Neural progenitor cell (in vitro differentiated cells): ENCODE measurements at regions not wholly inside any gene's neighbourhood (a gene's known extent, or its start where the extent isn't known, plus 50 kb on each side); places are given as distances from the start of the nearest gene placed in this dataset.
A peak's percentile ranks its signal among the peaks of the same experiment; 100 is the strongest.

Experiments used
- DNase-seq: peaks from one replicate; pipeline ENCODE4 v3.0.0-alpha.2; 2016; ENCODE audit warnings: low spot score
- H2AFZ ChIP-seq: fragments of 200-600 bp; sonication (generic); replicated peaks from 2 replicates; pipeline ENCODE4 v1.6.1; 2016; ENCODE audit warnings: antibody characterized with exemption
- H3F3A ChIP-seq: fragments of 200-600 bp; sonication (generic); 2 replicates; pipeline ENCODE4 v1.6.1; 2016; ENCODE audit warnings: antibody characterized with exemption, low read depth
- H3K27ac ChIP-seq: fragments of 200-600 bp; sonication (generic); 2 replicates; pipeline ENCODE4 v1.5.1; 2016; ENCODE audit warnings: mild to moderate bottlenecking
- H3K27me3 ChIP-seq: fragments of 200-600 bp; sonication (generic); 2 replicates; pipeline ENCODE4 v1.6.1; 2016; ENCODE audit warnings: mild to moderate bottlenecking, moderate library complexity
- H3K36me3 ChIP-seq: fragments of 200-600 bp; sonication (generic); 2 replicates; pipeline ENCODE4 v1.5.1; 2016
- H3K4me1 ChIP-seq: fragments of 200-600 bp; sonication (generic); 2 replicates; pipeline ENCODE4 v1.6.1; 2016; ENCODE audit warnings: mixed run types
- H3K4me2 ChIP-seq: fragments of 200-600 bp; sonication (generic); 2 replicates; pipeline ENCODE4 v1.6.1; 2016
- H3K4me3 ChIP-seq: fragments of 200-600 bp; sonication (generic); 2 replicates; pipeline ENCODE4 v1.5.1; 2016
- H3K79me2 ChIP-seq: fragments of 200-600 bp; sonication (generic); 2 replicates; pipeline ENCODE4 v1.6.1; 2016; ENCODE audit warnings: low read depth
- H3K9ac ChIP-seq: fragments of 200-600 bp; sonication (generic); 2 replicates; pipeline ENCODE4 v1.6.1; 2016
- H3K9me3 ChIP-seq: fragments of 200-600 bp; sonication (generic); 2 replicates; pipeline ENCODE4 v1.5.1; 2016; ENCODE audit warnings: low read depth
- H4K20me1 ChIP-seq: fragments of 200-600 bp; sonication (generic); 2 replicates; pipeline ENCODE4 v1.6.1; 2016; ENCODE audit warnings: low read depth
- H3K27ac Mint-ChIP-seq: 3 replicates; pipeline ENCODE4 v1.8.0; 2021; ENCODE audit warnings: mixed read lengths
- H3K27me3 Mint-ChIP-seq: 2 replicates; pipeline ENCODE4 v1.8.0; 2022; ENCODE audit warnings: low read depth, mild to moderate bottlenecking, inconsistent platforms, moderate library complexity, mixed read lengths; ENCODE audit not compliant: insufficient read depth
- H3K36me3 Mint-ChIP-seq: 3 replicates; pipeline ENCODE4 v1.8.0; 2021; ENCODE audit warnings: mixed read lengths
- H3K4me1 Mint-ChIP-seq: 3 replicates; pipeline ENCODE4 v1.8.0; 2021; ENCODE audit warnings: mixed read lengths
- H3K4me3 Mint-ChIP-seq: 3 replicates; pipeline ENCODE4 v1.8.0; 2021; ENCODE audit warnings: mild to moderate bottlenecking, moderate library complexity, mixed read lengths
- H3K9me3 Mint-ChIP-seq: 3 replicates; pipeline ENCODE4 v1.8.0; 2020; ENCODE audit warnings: mixed read lengths
- CTCF ChIP-seq: fragments of 200-600 bp; sonication (generic); IDR thresholded peaks from 2 replicates; pipeline ENCODE4 v1.5.1; 2017; ENCODE audit warnings: antibody characterized with exemption, mild to moderate bottlenecking
- EZH2 ChIP-seq: fragments of 200-600 bp; sonication (generic); IDR thresholded peaks from 2 replicates; pipeline ENCODE4 v1.6.1; 2017; ENCODE audit warnings: antibody characterized with exemption, mild to moderate bottlenecking, moderate library complexity
- EZH2phosphoT487 ChIP-seq: fragments of 200-600 bp; sonication (generic); IDR thresholded peaks from 2 replicates; pipeline ENCODE4 v1.6.1; 2017; ENCODE audit warnings: antibody characterized with exemption

GRCh38 chr4:20086067-20086798 lies 165.5 kb upstream of the SLIT2 start:
- no peaks in the 10 kb centered on the region for H3K36me3 Mint-ChIP-seq
- H4K20me1 ChIP-seq = no peaks in the 10 kb centered on the region
- H3K9me3 Mint-ChIP-seq = no peaks in the 10 kb centered on the region
- no peaks in the 10 kb centered on the region for H3K4me1 ChIP-seq
- H3K27ac ChIP-seq = no peak overlapping the region
- H3K27ac Mint-ChIP-seq = no peak overlapping the region
- H3K4me3 Mint-ChIP-seq = no peak overlapping the region
- DNase-seq = no peak
- no peaks in the 10 kb centered on the region for H3K9me3 ChIP-seq
- H3K27me3 Mint-ChIP-seq = no peaks in the 10 kb centered on the region
- H3K4me2 ChIP-seq = no peak overlapping the region
- no peaks in the 10 kb centered on the region for H3K79me2 ChIP-seq
- no peaks in the 10 kb centered on the region for H3K4me1 Mint-ChIP-seq
- H3K4me3 ChIP-seq = no peak overlapping the region
- H3K9ac ChIP-seq = no peak overlapping the region
- H2AFZ ChIP-seq = peak overlapping the region; percentile 15
- H3K27me3 ChIP-seq = no peaks in the 10 kb centered on the region
- no peaks in the 10 kb centered on the region for H3K36me3 ChIP-seq
- no peak for TF ChIP-seq CTCF
- no peak for TF ChIP-seq EZH2phosphoT487
- TF ChIP-seq EZH2 = no peak
- H3F3A ChIP-seq = no peaks in the 10 kb centered on the region

- no peaks in the 10 kb centered on the region for H3K9me3 ChIP-seq
- DNase-seq = no peak
- no peaks in the 10 kb centered on the region for H3K27me3 ChIP-seq
- no peak overlapping the region for H3K4me3 ChIP-seq
- no peak overlapping the region for H3K4me3 Mint-ChIP-seq
- H3K9me3 Mint-ChIP-seq = peaks cover 3% of the 10 kb centered on the region
- H3K27me3 Mint-ChIP-seq = no peaks in the 10 kb centered on the region
- no peaks in the 10 kb centered on the region for H3K4me1 ChIP-seq
- no peaks in the 10 kb centered on the region for H3K36me3 Mint-ChIP-seq
- H3K4me2 ChIP-seq = no peak overlapping the region
- H3K9ac ChIP-seq = no peak overlapping the region
- H3K27ac Mint-ChIP-seq = no peak overlapping the region
- no peaks in the 10 kb centered on the region for H4K20me1 ChIP-seq
- no peaks in the 10 kb centered on the region for H3K4me1 Mint-ChIP-seq
- no peak overlapping the region for H2AFZ ChIP-seq
- H3K36me3 ChIP-seq = no peaks in the 10 kb centered on the region
- no peak for TF ChIP-seq EZH2phosphoT487
- no peak for TF ChIP-seq CTCF
- TF ChIP-seq EZH2 = no peak
- no peaks in the 10 kb centered on the region for H3K79me2 ChIP-seq
- H3K27ac ChIP-seq = no peak overlapping the region
- H3F3A ChIP-seq = no peaks in the 10 kb centered on the region
These were observed 166.1 kb upstream of the SLIT2 start for GRCh38 chr4:20085653-20086052.

- no peaks in the 10 kb centered on the region for H3K79me2 ChIP-seq
- Mint-ChIP-seq H3K27me3 (no peaks in the 10 kb centered on the region), H3K9me3 (peaks cover 3% of the 10 kb centered on the region), H3K4me1 (no peaks in the 10 kb centered on the region), H3K4me3 (no peak overlapping the region), H3K36me3 (no peaks in the 10 kb centered on the region), H3K27ac (no peak overlapping the region)
- H3K4me3 ChIP-seq = no peak overlapping the region
- TF ChIP-seq CTCF = no peak
- no peak for TF ChIP-seq EZH2
- no peak for TF ChIP-seq EZH2phosphoT487
- DNase-seq = no peak
- no peaks in the 10 kb centered on the region for H3K9me3 ChIP-seq
- H3K27ac ChIP-seq = no peak overlapping the region
- no peak overlapping the region for H2AFZ ChIP-seq
- no peaks in the 10 kb centered on the region for H3K27me3 ChIP-seq
- no peak overlapping the region for H3K9ac ChIP-seq
- H4K20me1 ChIP-seq = no peaks in the 10 kb centered on the region
- H3K36me3 ChIP-seq = no peaks in the 10 kb centered on the region
- no peaks in the 10 kb centered on the region for H3K4me1 ChIP-seq
- H3F3A ChIP-seq = no peaks in the 10 kb centered on the region
- no peak overlapping the region for H3K4me2 ChIP-seq
These were observed 166.5 kb upstream of the SLIT2 start for GRCh38 chr4:20085156-20085555.
